A673 (cell line): ENCODE measurements at regions not wholly inside any gene's neighbourhood (a gene's known extent, or its start where the extent isn't known, plus 50 kb on each side); places are given as distances from the start of the nearest gene placed in this dataset.

Source experiments
- CTCF ChIP-seq: fragments of 300-800, 200-600 bp; sonication (generic); conservative IDR thresholded peaks from 2 replicates; pipeline ENCODE4 v1.5.1; 2017; ENCODE audit warnings: low read depth, mild to moderate bottlenecking, antibody characterized with exemption, low read length, moderate library complexity, mixed read lengths
- EZH2 ChIP-seq: fragments of 200-600 bp; sonication (generic); IDR thresholded peaks from 2 replicates; pipeline ENCODE4 v1.6.1; 2017; ENCODE audit warnings: borderline replicate concordance, low read depth, mild to moderate bottlenecking, mixed read lengths, antibody characterized with exemption, low read length; ENCODE audit not compliant: poor library complexity, severe bottlenecking

- no peak for TF ChIP-seq CTCF
- no peak for TF ChIP-seq EZH2
These were observed 258.2 kb upstream of the PMFBP1 start for GRCh38 chr16:72430121-72430520.
